KMS-11 (cell line): ENCODE measurements at regions not wholly inside any gene's neighbourhood (a gene's known extent, or its start where the extent isn't known, plus 50 kb on each side); places are given as distances from the start of the nearest gene placed in this dataset.

Source experiments
- H2AFZ ChIP-seq: fragments of 200-600 bp; sonication (generic); 2 replicates; pipeline ENCODE4 v1.6.1; 2016; ENCODE audit warnings: antibody characterized with exemption, mixed run types, low read depth
- H3K27ac ChIP-seq: fragments of 200-600 bp; sonication (generic); 2 replicates; pipeline ENCODE4 v1.6.1; 2016; ENCODE audit warnings: mild to moderate bottlenecking, mixed run types
- H3K27me3 ChIP-seq: fragments of 200-600 bp; sonication (generic); 2 replicates; pipeline ENCODE4 v1.6.1; 2017; ENCODE audit warnings: mild to moderate bottlenecking, low read depth, mixed run types, moderate library complexity; ENCODE audit not compliant: insufficient read depth
- H3K36me3 ChIP-seq: fragments of 200-600 bp; sonication (generic); 2 replicates; pipeline ENCODE4 v1.6.1; 2017; ENCODE audit warnings: mild to moderate bottlenecking, mixed run types; ENCODE audit not compliant: insufficient read depth
- H3K4me1 ChIP-seq: fragments of 200-600 bp; sonication (generic); 2 replicates; pipeline ENCODE4 v1.6.1; 2016; ENCODE audit warnings: mild to moderate bottlenecking, low read depth, mixed run types; ENCODE audit not compliant: poor library complexity, severe bottlenecking
- H3K4me2 ChIP-seq: fragments of 200-600 bp; sonication (generic); 2 replicates; pipeline ENCODE4 v1.7.0; 2016; ENCODE audit warnings: mild to moderate bottlenecking, mixed run types
- H3K4me3 ChIP-seq: fragments of 200-600 bp; sonication (generic); IDR thresholded peaks from 2 replicates; pipeline ENCODE4 v1.6.1; 2017; ENCODE audit warnings: low read depth, low read length, mixed read lengths; ENCODE audit not compliant: insufficient read depth
- H3K79me2 ChIP-seq: fragments of 200-600 bp; sonication (generic); 2 replicates; pipeline ENCODE4 v1.6.1; 2016; ENCODE audit warnings: low read depth, mixed run types; ENCODE audit not compliant: insufficient read depth
- H3K9ac ChIP-seq: fragments of 200-600 bp; sonication (generic); 2 replicates; pipeline ENCODE4 v1.6.1; 2016; ENCODE audit warnings: mild to moderate bottlenecking, mixed run types
- H4K20me1 ChIP-seq: fragments of 200-600 bp; sonication (generic); 2 replicates; pipeline ENCODE4 v1.6.1; 2016; ENCODE audit warnings: mild to moderate bottlenecking, mixed run types; ENCODE audit not compliant: insufficient read depth
- TF ChIP-seq, protein P1 (sequence below): fragments of 200-600 bp; sonication (generic); conservative IDR thresholded peaks from 2 replicates; pipeline ENCODE4 v1.6.1; 2017; ENCODE audit warnings: low read depth, mild to moderate bottlenecking, antibody characterized with exemption, low read length, moderate library complexity, mixed read lengths

GRCh38 chr15:69537901-69538300 is 85.3 kb downstream of the RPLP1 start:
- Histone ChIP-seq H2AFZ (no peak overlapping the region), H3K9ac (no peak overlapping the region), H3K4me2 (no peak overlapping the region), H3K79me2 (no peaks in the 10 kb centered on the region), H3K27me3 (no peaks in the 10 kb centered on the region), H3K4me1 (no peaks in the 10 kb centered on the region), H4K20me1 (no peaks in the 10 kb centered on the region), H3K4me3 (no peak overlapping the region), H3K27ac (no peak overlapping the region), H3K36me3 (no peaks in the 10 kb centered on the region)
- TF ChIP-seq, protein P1, sequence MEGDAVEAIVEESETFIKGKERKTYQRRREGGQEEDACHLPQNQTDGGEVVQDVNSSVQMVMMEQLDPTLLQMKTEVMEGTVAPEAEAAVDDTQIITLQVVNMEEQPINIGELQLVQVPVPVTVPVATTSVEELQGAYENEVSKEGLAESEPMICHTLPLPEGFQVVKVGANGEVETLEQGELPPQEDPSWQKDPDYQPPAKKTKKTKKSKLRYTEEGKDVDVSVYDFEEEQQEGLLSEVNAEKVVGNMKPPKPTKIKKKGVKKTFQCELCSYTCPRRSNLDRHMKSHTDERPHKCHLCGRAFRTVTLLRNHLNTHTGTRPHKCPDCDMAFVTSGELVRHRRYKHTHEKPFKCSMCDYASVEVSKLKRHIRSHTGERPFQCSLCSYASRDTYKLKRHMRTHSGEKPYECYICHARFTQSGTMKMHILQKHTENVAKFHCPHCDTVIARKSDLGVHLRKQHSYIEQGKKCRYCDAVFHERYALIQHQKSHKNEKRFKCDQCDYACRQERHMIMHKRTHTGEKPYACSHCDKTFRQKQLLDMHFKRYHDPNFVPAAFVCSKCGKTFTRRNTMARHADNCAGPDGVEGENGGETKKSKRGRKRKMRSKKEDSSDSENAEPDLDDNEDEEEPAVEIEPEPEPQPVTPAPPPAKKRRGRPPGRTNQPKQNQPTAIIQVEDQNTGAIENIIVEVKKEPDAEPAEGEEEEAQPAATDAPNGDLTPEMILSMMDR, result no peak

GRCh38 chr15:69538379-69538778 is 85.8 kb downstream of the RPLP1 start:
- H3K36me3 ChIP-seq, result no peaks in the 10 kb centered on the region
- no peaks in the 10 kb centered on the region for H3K79me2 ChIP-seq
- H4K20me1 ChIP-seq, result no peaks in the 10 kb centered on the region
- TF ChIP-seq, protein P1, result no peak
- no peaks in the 10 kb centered on the region for H3K27me3 ChIP-seq
- no peaks in the 10 kb centered on the region for H3K4me1 ChIP-seq
- H3K27ac ChIP-seq, result no peak overlapping the region
- H3K9ac ChIP-seq, result no peak overlapping the region
- no peak overlapping the region for H2AFZ ChIP-seq
- H3K4me3 ChIP-seq, result no peak overlapping the region
- H3K4me2 ChIP-seq, result no peak overlapping the region

DNA sequence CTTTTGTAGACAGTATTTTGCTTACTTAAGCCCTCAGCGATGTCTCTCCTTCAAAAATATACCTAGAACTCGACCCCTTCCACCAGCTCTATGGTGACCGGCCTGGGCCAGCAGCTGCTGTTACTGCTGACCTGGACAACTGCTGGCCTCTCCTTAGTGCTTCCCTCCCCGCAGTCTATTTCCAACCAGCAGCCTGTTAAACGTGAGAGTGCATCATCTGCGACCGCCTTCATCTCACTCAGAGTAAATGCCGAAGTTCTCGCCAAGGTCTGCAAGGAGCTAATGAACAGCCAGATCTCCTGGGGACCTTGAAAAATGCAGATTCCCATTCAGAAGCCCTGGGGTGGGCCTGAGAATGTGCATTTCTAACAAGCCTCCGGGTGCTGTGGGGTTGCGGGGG is 86.7 kb downstream of the RPLP1 start:
- H3K27ac ChIP-seq, result no peak overlapping the region
- H3K9ac ChIP-seq, result no peak overlapping the region
- no peak overlapping the region for H2AFZ ChIP-seq
- no peaks in the 10 kb centered on the region for H3K79me2 ChIP-seq
- TF ChIP-seq, protein P1, result no peak
- no peaks in the 10 kb centered on the region for H3K27me3 ChIP-seq
- H3K4me3 ChIP-seq, result no peak overlapping the region
- no peaks in the 10 kb centered on the region for H4K20me1 ChIP-seq
- H3K36me3 ChIP-seq, result no peaks in the 10 kb centered on the region
- H3K4me1 ChIP-seq, result no peaks in the 10 kb centered on the region
- H3K4me2 ChIP-seq, result no peak overlapping the region

DNA sequence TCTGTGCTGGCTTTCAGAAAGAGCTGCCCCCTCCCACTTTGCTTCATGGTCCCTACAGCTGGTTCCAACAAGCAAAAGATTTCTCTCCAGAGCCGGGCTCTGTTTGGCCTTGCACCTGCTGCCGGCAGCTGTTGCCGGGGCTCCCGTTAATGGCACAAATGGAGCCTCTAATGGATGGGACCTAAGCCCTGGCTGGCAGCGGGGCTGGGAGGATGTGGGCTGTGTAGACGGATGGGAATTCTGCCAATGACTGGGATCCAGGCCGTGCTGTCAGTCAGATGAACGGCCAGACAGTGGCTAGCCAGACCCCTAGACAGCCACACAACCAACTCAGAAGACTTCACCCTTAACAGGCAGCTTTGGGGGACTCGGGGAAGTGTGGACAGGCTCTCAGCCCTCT is 88.0 kb downstream of the RPLP1 start:
- H3K4me2 ChIP-seq, result no peak overlapping the region
- no peaks in the 10 kb centered on the region for H3K36me3 ChIP-seq
- H3K4me3 ChIP-seq, result no peak overlapping the region
- no peaks in the 10 kb centered on the region for H3K79me2 ChIP-seq
- no peak overlapping the region for H3K9ac ChIP-seq
- H3K4me1 ChIP-seq, result no peaks in the 10 kb centered on the region
- H3K27me3 ChIP-seq, result no peaks in the 10 kb centered on the region
- H3K27ac ChIP-seq, result no peak overlapping the region
- H2AFZ ChIP-seq, result no peak overlapping the region
- TF ChIP-seq, protein P1, result no peak
- H4K20me1 ChIP-seq, result no peaks in the 10 kb centered on the region
